WI38 (cell line): ENCODE measurements at regions not wholly inside any gene's neighbourhood (a gene's known extent, or its start where the extent isn't known, plus 50 kb on each side); places are given as distances from the start of the nearest gene placed in this dataset.

Experiments used
- H3K4me3 ChIP-seq: 2 replicates; pipeline ENCODE4 v1.5.1; 2011; ENCODE audit warnings: low read depth, mild to moderate bottlenecking, control low read depth, low read length
- TF ChIP-seq, protein P1 (sequence below): IDR thresholded peaks from 2 replicates; pipeline ENCODE4 v1.5.1; 2012; ENCODE audit warnings: low read depth, mild to moderate bottlenecking, control low read depth, low read length

DNA sequence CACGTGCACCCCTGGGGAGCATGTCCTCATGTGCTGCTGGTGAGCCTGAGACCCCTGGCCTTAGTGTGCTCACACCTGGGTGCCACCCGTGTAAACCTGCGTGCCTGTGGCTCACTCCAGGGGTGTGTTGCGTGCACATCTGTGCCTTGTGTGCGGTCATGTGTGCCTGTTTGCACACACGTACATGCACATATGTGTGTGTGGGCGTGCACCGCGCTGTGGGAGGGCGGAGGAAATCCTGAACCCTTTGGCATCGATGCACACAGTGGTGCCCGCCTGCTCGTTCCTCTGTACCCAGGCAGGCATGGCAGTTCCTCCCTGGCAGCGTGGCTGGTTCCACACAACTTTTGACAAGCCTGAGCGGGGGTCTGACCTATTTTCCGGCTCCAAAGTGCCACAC, 1181.9 kb downstream of the BRD1 start:
- TF ChIP-seq, protein P1, sequence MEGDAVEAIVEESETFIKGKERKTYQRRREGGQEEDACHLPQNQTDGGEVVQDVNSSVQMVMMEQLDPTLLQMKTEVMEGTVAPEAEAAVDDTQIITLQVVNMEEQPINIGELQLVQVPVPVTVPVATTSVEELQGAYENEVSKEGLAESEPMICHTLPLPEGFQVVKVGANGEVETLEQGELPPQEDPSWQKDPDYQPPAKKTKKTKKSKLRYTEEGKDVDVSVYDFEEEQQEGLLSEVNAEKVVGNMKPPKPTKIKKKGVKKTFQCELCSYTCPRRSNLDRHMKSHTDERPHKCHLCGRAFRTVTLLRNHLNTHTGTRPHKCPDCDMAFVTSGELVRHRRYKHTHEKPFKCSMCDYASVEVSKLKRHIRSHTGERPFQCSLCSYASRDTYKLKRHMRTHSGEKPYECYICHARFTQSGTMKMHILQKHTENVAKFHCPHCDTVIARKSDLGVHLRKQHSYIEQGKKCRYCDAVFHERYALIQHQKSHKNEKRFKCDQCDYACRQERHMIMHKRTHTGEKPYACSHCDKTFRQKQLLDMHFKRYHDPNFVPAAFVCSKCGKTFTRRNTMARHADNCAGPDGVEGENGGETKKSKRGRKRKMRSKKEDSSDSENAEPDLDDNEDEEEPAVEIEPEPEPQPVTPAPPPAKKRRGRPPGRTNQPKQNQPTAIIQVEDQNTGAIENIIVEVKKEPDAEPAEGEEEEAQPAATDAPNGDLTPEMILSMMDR: no peak
- no peak overlapping the region for H3K4me3 ChIP-seq

DNA sequence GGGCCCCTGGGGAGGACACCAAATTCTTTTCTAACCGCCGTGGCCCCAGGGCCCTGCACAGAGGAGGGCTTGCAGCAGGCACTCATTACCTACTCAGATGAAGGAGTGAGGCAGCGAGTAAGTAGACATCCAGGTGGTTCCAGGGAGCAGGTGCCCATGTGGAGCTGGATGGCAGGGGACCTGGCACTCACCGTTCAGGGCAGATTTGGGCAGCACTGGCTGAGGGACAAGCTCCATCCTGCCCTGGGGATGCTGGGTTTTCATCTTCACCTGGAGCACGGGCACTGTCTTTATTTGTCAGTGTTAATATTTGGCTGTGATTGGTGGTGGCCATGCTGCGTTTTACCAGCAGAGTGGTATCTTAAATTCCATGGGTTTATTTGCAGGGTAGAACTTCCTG, 1182.7 kb downstream of the BRD1 start:
- no peak overlapping the region for H3K4me3 ChIP-seq
- TF ChIP-seq, protein P1: no peak

DNA sequence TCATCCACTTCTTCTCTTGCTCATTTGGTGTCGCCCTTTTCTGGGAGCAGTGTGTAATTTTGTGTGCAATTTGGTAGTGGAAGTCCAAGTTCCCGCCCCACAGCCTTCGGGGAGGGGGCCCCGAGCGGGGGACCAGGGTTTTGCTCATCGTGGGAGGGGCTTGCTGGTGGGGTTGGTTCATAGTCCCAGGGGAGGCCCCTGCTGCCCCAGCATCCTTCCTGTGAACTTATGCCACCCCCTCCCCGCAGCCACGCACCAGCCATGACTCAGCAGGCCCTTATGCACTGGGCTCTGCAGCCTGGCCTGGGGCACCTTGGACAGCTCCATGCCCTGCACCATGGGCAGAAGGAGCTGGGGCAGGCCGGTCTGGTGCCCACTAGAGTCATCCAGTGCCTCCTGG, 1183.6 kb downstream of the BRD1 start:
- TF ChIP-seq, protein P1: no peak
- H3K4me3 ChIP-seq: no peak overlapping the region

DNA sequence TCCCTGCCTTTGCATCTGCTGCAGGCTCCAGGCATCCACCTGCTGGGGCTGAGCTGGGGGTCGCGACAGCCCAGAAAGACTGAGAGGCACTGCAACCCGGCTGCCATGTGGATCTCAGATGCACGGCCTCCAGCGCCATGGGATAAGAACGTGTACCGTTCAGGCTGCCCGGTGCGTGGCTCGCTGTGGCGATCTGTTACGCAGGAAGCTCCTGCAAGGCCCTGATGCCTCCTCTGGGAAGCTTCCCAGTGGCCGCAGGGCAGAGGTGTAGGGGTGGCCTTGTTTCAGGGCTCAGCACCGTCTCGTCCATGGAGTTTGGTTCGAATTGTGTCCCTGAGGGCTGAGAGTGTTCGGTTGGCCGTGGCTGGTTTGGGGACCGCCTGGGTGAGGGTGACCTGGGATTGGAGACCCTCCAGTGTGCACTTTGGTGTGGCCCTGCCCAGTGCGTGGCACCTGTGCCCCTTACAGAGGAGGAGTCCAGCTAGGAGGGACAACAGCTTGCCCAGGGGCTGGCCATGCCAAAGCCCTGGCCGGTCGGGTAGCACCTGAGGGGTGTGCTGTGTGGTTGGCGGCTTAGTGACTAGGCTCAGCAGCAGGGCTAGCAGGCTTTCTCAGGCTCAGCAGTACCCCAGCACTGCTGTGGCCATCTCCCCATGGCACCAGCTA, 1184.5 kb downstream of the BRD1 start:
- H3K4me3 ChIP-seq: no peak overlapping the region
- TF ChIP-seq, protein P1: no peak

DNA sequence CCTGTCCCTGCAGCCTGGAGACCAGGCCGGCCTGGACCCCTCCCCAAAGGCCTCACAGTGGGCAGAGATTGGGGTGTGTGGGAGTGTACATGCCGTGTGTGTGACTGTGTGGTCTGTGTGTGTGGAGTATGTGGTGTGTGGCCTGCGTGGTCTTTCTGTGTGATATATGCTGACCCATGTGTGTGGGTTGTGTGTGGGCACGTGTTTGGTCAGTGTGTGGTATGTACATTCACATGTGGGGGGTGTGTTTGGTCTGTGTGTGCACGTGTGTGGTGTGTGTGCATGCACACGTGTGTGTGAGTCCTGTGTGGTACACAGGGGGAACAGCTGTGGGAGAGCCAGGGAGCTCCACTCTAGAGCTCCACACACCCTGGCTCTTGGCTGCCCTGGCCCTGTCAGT, 1185.1 kb downstream of the BRD1 start:
- H3K4me3 ChIP-seq: no peak overlapping the region
- TF ChIP-seq, protein P1: no peak

DNA sequence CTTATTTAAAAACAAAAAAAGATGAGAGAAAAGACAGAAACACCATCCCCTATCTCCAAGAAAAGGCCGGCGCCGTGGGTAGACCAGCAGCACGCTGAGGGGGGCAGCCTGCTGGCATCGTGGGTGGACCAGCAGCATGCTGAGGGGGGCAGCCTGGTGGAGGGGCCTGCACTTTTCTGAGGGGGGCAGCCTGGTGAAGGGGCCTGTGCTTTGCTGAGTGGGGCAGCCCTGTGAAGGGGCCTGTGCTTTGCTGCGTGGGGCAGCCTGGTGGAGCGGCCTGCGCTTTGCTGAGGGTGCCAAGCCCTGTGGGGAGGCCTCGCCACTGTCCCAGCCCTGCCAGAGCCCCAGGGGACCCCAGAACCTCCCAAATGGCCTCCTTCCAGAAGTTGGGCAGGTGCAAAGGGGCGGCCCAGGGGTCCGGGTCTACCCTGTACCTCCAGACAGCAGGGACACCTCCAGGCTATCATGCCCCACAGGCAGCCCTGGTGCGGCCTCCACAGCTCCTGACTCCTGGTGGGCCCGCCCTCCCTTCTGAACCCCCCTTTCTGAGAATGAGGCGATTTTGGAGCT, 1185.7 kb downstream of the BRD1 start:
- H3K4me3 ChIP-seq: no peak overlapping the region
- TF ChIP-seq, protein P1: no peak

DNA sequence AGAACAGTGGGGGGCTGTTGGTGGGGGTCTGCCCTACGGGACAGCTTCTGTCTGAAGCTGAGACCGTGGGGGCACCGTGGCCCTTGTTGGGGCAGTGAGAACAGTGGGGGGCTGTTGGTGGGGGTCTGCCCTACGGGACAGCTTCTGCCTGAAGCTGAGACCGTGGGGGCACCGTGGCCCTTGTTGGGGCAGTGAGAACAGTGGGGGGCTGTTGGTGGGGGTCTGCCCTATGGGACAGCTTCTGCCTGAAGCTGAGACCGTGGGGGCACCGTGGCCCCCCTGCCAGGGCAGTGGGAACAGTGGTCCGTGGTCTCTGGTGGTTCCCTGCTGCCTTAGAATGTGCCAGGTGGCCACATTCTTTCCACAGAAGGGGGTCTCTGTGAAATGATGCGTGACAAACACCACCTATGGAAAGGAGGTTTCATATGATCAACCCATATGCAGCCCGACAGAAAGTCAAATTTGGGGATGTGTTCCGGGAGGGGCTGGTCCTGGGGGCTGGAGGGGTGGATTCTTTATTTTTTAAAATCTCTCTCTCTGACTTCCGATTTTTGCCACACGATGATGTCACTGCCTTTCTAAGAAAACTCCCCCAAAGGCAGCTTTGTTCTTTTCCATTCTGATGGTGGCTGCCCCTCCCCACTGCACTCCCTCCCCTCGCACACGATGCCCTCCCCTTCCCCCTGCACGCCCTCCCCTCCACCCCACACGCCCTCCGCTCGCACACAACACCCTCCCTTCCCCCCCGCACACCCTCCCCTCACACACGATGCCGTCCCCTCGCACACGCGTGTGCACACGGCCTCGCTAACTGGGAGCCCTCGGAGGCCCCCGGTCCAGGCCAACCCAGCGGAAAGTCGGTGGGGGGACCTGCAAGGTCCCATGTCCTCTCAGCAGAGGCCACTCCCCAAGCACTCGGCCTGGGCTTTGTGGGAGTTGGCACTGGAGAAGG, 1186.5 kb downstream of the BRD1 start:
- no peak overlapping the region for H3K4me3 ChIP-seq
- TF ChIP-seq, protein P1: no peak
